ENCODE measurements at regions not wholly inside any gene's neighbourhood (a gene's known extent, or its start where the extent isn't known, plus 50 kb on each side); places are given as distances from the start of the nearest gene placed in this dataset.

GRCh38 chr10:4049348-4049747 is 264.3 kb upstream of the KLF6 start:
- H3K36me3 Mint-ChIP-seq (ENCODE audit: insufficient read depth, unreplicated experiment) = no peaks in the 10 kb centered on the region
- no peak overlapping the region for H3K27ac Mint-ChIP-seq (ENCODE audit: unreplicated experiment)
- Histone ChIP-seq H3K27me3 (replicated peaks; ENCODE audit: control insufficient read depth, insufficient read depth, low read length) (no peaks in the 10 kb centered on the region), H3K9me3 (no peaks in the 10 kb centered on the region), H3K36me3 (ENCODE audit: control insufficient read depth, insufficient read depth, low read length) (no peaks in the 10 kb centered on the region), H3K4me3 (ENCODE audit: low read depth, low read length) (no peak overlapping the region), H3K4me1 (no peaks in the 10 kb centered on the region)
- POLR2A ChIA-PET = no interaction called here
- intact Hi-C loops (cut with micrococcal nuclease; ENCODE audit: unreplicated experiment) = no loop called here
- no peak for TF ChIP-seq CTCF (IDR thresholded peaks at IDR 0.05; ENCODE audit: insufficient read depth in 1 of 2, low read depth in 1 of 2, low read length in 1 of 2, severe bottlenecking in 1 of 2, unreplicated experiment in 1 of 2)
- no TSS peak for BruUV-seq (replicated peaks)
- CTCF ChIA-PET = no interaction called here
- H3K9me3 Mint-ChIP-seq (ENCODE audit: unreplicated experiment) = no peaks in the 10 kb centered on the region
- no peak overlapping the region for H3K4me3 Mint-ChIP-seq (ENCODE audit: unreplicated experiment)
- peaks cover 4% of the 10 kb centered on the region for H3K27me3 Mint-ChIP-seq (ENCODE audit: insufficient read depth, unreplicated experiment)
- DNase-seq = no peak
- peaks cover 5% of the 10 kb centered on the region for H3K4me1 Mint-ChIP-seq (ENCODE audit: low read depth, unreplicated experiment)

DNA sequence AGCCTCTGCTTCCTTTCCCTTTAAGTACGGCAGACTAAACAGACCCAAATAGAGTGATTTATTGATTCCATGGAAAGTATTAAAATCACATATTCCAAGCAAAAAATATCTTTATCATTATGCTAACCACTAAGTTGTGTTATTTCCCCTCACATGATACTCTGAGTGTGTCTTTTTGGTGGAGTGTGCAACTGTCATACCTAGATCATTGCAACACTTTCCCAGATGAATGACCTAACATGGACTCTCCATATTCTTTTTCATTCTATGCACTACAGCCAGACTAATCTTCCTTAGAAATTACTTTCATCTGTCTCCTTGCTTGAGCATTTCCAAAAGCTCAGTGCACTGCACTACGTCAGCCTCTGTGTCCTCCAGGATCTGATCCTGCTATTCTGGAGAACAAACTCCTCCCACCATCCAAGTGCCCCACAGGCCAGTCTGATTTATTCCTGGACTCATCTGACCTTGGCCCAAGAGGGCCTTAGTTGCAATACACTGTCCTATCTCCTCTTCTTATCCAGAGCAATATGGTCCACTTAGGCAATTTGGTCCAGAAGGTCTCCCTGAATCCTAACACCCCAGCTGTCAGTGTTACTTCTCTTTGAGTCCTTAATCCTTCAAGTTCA is 263.3 kb upstream of the KLF6 start:
- POLR2A ChIA-PET = no interaction called here
- DNase-seq = no peak
- Mint-ChIP-seq H3K27ac (ENCODE audit: unreplicated experiment) (no peak overlapping the region), H3K36me3 (ENCODE audit: insufficient read depth, unreplicated experiment) (no peaks in the 10 kb centered on the region), H3K4me1 (ENCODE audit: low read depth, unreplicated experiment) (peaks cover 5% of the 10 kb centered on the region), H3K27me3 (ENCODE audit: insufficient read depth, unreplicated experiment) (peaks cover 4% of the 10 kb centered on the region), H3K9me3 (ENCODE audit: unreplicated experiment) (peaks cover 2% of the 10 kb centered on the region), H3K4me3 (ENCODE audit: unreplicated experiment) (no peak overlapping the region)
- Histone ChIP-seq H3K36me3 (ENCODE audit: control insufficient read depth, insufficient read depth, low read length) (no peaks in the 10 kb centered on the region), H3K9me3 (no peaks in the 10 kb centered on the region), H3K4me3 (ENCODE audit: low read depth, low read length) (no peak overlapping the region), H3K27me3 (replicated peaks; ENCODE audit: control insufficient read depth, insufficient read depth, low read length) (no peaks in the 10 kb centered on the region), H3K4me1 (no peaks in the 10 kb centered on the region)
- intact Hi-C loops (cut with micrococcal nuclease; ENCODE audit: unreplicated experiment) = no loop called here
- no peak for TF ChIP-seq CTCF (IDR thresholded peaks at IDR 0.05; ENCODE audit: insufficient read depth in 1 of 2, low read depth in 1 of 2, low read length in 1 of 2, severe bottlenecking in 1 of 2, unreplicated experiment in 1 of 2)
- CTCF ChIA-PET = no interaction called here
- BruUV-seq (replicated peaks) = no TSS peak

GRCh38 chr10:4046712-4047354 is 261.8 kb upstream of the KLF6 start:
- Mint-ChIP-seq H3K4me1 (ENCODE audit: low read depth, unreplicated experiment) (peaks cover 5% of the 10 kb centered on the region), H3K27me3 (ENCODE audit: insufficient read depth, unreplicated experiment) (peaks cover 4% of the 10 kb centered on the region), H3K36me3 (ENCODE audit: insufficient read depth, unreplicated experiment) (no peaks in the 10 kb centered on the region), H3K4me3 (ENCODE audit: unreplicated experiment) (no peak overlapping the region), H3K9me3 (ENCODE audit: unreplicated experiment) (peaks cover 17% of the 10 kb centered on the region), H3K27ac (ENCODE audit: unreplicated experiment) (no peak overlapping the region)
- TF ChIP-seq CTCF (IDR thresholded peaks at IDR 0.05; ENCODE audit: insufficient read depth in 1 of 2, low read depth in 1 of 2, low read length in 1 of 2, severe bottlenecking in 1 of 2, unreplicated experiment in 1 of 2) = no peak
- no TSS peak for BruUV-seq (replicated peaks)
- no peak overlapping the region for H3K4me3 ChIP-seq (ENCODE audit: low read depth, low read length)
- intact Hi-C loops (cut with micrococcal nuclease; ENCODE audit: unreplicated experiment) = no loop called here
- DNase-seq = no peak
- POLR2A ChIA-PET = no interaction called here
- H3K4me1 ChIP-seq = no peaks in the 10 kb centered on the region
- no peaks in the 10 kb centered on the region for H3K27me3 ChIP-seq (replicated peaks; ENCODE audit: control insufficient read depth, insufficient read depth, low read length)
- H3K36me3 ChIP-seq (ENCODE audit: control insufficient read depth, insufficient read depth, low read length) = no peaks in the 10 kb centered on the region
- peaks cover 3% of the 10 kb centered on the region for H3K9me3 ChIP-seq
- CTCF ChIA-PET = no interaction called here
